ENCODE measurements at regions not wholly inside any gene's neighbourhood (a gene's known extent, or its start where the extent isn't known, plus 50 kb on each side); places are given as distances from the start of the nearest gene placed in this dataset.

- no peak for TF ChIP-seq POLR2AphosphoS5 (IDR thresholded peaks at IDR 0.05)
- no peak for TF ChIP-seq CTCF (IDR thresholded peaks at IDR 0.05 in 8 of 11, conservative IDR thresholded peaks at IDR 0.05 in 3 of 11)
These were observed 175.6 kb downstream of the ARL6IP6 start for GRCh38 chr2:152894051-152894450.

Measured in spleen (tissue), 7 donors.